ENCODE measurements at regions not wholly inside any gene's neighbourhood (a gene's known extent, or its start where the extent isn't known, plus 50 kb on each side); places are given as distances from the start of the nearest gene placed in this dataset.

DNA sequence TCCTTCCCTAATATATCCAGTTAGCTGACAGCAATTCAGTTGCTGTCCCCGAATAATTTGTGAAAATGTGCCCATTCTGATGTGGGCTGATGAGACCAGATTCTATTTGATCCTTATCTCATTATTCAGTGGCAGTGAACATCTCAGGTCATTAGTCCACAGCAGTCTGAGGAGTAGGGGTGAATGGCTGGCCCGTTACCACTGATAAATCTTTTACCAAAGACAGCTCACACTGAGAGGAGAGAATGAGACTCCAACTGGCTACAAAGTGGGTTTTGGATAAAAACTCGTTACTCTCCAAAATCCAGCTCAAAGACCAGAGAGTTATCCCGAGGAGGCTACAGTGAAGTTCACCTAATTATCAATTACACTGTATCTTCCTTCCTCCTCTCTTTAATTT lies 189.7 kb downstream of the TUSC7 start:
- TF ChIP-seq TAF1 (IDR thresholded peaks at IDR 0.05; ENCODE audit: borderline replicate concordance, insufficient read depth, low read length) (no peak), POLR2AphosphoS5 (IDR thresholded peaks at IDR 0.05; ENCODE audit: low read depth, low read length) (no peak)
- TF ChIP-seq, protein P1, sequence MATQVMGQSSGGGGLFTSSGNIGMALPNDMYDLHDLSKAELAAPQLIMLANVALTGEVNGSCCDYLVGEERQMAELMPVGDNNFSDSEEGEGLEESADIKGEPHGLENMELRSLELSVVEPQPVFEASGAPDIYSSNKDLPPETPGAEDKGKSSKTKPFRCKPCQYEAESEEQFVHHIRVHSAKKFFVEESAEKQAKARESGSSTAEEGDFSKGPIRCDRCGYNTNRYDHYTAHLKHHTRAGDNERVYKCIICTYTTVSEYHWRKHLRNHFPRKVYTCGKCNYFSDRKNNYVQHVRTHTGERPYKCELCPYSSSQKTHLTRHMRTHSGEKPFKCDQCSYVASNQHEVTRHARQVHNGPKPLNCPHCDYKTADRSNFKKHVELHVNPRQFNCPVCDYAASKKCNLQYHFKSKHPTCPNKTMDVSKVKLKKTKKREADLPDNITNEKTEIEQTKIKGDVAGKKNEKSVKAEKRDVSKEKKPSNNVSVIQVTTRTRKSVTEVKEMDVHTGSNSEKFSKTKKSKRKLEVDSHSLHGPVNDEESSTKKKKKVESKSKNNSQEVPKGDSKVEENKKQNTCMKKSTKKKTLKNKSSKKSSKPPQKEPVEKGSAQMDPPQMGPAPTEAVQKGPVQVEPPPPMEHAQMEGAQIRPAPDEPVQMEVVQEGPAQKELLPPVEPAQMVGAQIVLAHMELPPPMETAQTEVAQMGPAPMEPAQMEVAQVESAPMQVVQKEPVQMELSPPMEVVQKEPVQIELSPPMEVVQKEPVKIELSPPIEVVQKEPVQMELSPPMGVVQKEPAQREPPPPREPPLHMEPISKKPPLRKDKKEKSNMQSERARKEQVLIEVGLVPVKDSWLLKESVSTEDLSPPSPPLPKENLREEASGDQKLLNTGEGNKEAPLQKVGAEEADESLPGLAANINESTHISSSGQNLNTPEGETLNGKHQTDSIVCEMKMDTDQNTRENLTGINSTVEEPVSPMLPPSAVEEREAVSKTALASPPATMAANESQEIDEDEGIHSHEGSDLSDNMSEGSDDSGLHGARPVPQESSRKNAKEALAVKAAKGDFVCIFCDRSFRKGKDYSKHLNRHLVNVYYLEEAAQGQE (IDR thresholded peaks at IDR 0.05; ENCODE audit: insufficient read depth in 1 of 2, low read depth in 2 of 2, low read length in 2 of 2) = no peak

All from PFSK-1 (cell line).